ENCODE measurements at regions not wholly inside any gene's neighbourhood (a gene's known extent, or its start where the extent isn't known, plus 50 kb on each side); places are given as distances from the start of the nearest gene placed in this dataset.

DNA sequence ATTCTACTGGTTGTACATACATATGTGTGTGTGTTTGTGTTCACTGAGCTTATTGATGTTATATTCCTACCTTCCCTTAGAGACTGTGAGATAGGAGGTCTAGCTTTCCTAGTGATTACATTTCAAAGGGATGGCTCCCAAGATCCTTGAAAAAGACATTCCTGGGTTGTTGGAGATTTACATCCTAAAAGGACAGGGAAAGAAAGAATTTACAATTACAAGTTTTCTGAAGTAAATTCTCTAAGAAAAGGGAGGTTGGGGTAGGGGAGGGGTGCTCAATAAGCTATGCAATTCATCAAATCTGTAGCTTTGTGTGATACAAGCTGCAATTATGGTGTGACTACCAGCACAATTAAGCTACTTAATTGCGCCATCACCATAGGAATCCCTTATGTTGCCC lies 284.3 kb downstream of the NUP35 start:
- TF ChIP-seq EZH2phosphoT487 (IDR thresholded peaks at IDR 0.05; ENCODE audit: borderline replicate concordance) (no peak), ELF1 (IDR thresholded peaks at IDR 0.05; ENCODE audit: borderline replicate concordance, low read depth) (no peak), ZNF274 (IDR thresholded peaks at IDR 0.05; ENCODE audit: low read depth, low read length) (no peak), RAD21 (IDR thresholded peaks at IDR 0.05; ENCODE audit: low read depth) (no peak)
- TF ChIP-seq, protein P1, sequence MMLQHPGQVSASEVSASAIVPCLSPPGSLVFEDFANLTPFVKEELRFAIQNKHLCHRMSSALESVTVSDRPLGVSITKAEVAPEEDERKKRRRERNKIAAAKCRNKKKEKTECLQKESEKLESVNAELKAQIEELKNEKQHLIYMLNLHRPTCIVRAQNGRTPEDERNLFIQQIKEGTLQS (IDR thresholded peaks at IDR 0.05) = no peak
- TF ChIP-seq, protein P2, sequence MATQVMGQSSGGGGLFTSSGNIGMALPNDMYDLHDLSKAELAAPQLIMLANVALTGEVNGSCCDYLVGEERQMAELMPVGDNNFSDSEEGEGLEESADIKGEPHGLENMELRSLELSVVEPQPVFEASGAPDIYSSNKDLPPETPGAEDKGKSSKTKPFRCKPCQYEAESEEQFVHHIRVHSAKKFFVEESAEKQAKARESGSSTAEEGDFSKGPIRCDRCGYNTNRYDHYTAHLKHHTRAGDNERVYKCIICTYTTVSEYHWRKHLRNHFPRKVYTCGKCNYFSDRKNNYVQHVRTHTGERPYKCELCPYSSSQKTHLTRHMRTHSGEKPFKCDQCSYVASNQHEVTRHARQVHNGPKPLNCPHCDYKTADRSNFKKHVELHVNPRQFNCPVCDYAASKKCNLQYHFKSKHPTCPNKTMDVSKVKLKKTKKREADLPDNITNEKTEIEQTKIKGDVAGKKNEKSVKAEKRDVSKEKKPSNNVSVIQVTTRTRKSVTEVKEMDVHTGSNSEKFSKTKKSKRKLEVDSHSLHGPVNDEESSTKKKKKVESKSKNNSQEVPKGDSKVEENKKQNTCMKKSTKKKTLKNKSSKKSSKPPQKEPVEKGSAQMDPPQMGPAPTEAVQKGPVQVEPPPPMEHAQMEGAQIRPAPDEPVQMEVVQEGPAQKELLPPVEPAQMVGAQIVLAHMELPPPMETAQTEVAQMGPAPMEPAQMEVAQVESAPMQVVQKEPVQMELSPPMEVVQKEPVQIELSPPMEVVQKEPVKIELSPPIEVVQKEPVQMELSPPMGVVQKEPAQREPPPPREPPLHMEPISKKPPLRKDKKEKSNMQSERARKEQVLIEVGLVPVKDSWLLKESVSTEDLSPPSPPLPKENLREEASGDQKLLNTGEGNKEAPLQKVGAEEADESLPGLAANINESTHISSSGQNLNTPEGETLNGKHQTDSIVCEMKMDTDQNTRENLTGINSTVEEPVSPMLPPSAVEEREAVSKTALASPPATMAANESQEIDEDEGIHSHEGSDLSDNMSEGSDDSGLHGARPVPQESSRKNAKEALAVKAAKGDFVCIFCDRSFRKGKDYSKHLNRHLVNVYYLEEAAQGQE (IDR thresholded peaks at IDR 0.05; ENCODE audit: low read depth) = no peak
- TF ChIP-seq, protein P3, sequence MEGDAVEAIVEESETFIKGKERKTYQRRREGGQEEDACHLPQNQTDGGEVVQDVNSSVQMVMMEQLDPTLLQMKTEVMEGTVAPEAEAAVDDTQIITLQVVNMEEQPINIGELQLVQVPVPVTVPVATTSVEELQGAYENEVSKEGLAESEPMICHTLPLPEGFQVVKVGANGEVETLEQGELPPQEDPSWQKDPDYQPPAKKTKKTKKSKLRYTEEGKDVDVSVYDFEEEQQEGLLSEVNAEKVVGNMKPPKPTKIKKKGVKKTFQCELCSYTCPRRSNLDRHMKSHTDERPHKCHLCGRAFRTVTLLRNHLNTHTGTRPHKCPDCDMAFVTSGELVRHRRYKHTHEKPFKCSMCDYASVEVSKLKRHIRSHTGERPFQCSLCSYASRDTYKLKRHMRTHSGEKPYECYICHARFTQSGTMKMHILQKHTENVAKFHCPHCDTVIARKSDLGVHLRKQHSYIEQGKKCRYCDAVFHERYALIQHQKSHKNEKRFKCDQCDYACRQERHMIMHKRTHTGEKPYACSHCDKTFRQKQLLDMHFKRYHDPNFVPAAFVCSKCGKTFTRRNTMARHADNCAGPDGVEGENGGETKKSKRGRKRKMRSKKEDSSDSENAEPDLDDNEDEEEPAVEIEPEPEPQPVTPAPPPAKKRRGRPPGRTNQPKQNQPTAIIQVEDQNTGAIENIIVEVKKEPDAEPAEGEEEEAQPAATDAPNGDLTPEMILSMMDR (IDR thresholded peaks at IDR 0.05 in 2 of 3, conservative IDR thresholded peaks at IDR 0.05 in 1 of 3; ENCODE audit: borderline replicate concordance in 1 of 3, insufficient read depth in 1 of 3, low read depth in 2 of 3, low read length in 2 of 3) = no peak
